Transverse colon (tissue), 4 donors: ENCODE measurements at regions not wholly inside any gene's neighbourhood (a gene's known extent, or its start where the extent isn't known, plus 50 kb on each side); places are given as distances from the start of the nearest gene placed in this dataset.

Experiments used
- DNase-seq: peaks from one replicate; pipeline ENCODE4 v3.0.0-alpha.2; 2019
- H3K27ac ChIP-seq, 4 donors: fragments of 200-600 bp; sonication (generic); 2 replicates each; pipeline ENCODE4 v1.5.1; 2016 to 2018; ENCODE audit warnings: inconsistent platforms in 4 of 4
- H3K27me3 ChIP-seq: fragments of 200-600 bp; sonication (generic); 2 replicates; pipeline ENCODE4 v1.5.1; 2017; ENCODE audit warnings: inconsistent platforms
- H3K36me3 ChIP-seq, 4 donors: fragments of 200-600 bp; sonication (generic); 2 replicates each; pipeline ENCODE4 v1.5.1; 2017 to 2019; ENCODE audit warnings: inconsistent platforms in 4 of 4
- H3K4me1 ChIP-seq, 4 donors: fragments of 200-600 bp; sonication (generic); 2 replicates each; pipeline ENCODE4 v1.5.1; 2017 to 2020; ENCODE audit warnings: inconsistent platforms in 4 of 4
- H3K4me3 ChIP-seq, 4 donors: fragments of 200-600 bp; sonication (generic); 1 replicate in 1 of 4; 2 replicates in 3 of 4; pipeline versions ENCODE4 v1.5.1 to v1.6.1; 2017 to 2019; ENCODE audit warnings: inconsistent platforms in 4 of 4
- H3K9me3 ChIP-seq, 2 donors: fragments of 200-600 bp; sonication (generic); 2 replicates each; pipeline ENCODE4 v1.5.1; 2017 to 2019; ENCODE audit warnings: inconsistent platforms in 2 of 2
- CTCF ChIP-seq, 5 experiments: fragments of 200-600 bp in 3 of 5; fragments of 450-650 bp in 2 of 5; sonication (generic) in 3 of 5; IDR thresholded peaks; 1 replicate in 2 of 5; 2 replicates in 3 of 5; pipeline ENCODE4 v1.5.1; 2016 to 2017; ENCODE audit warnings: antibody characterized with exemption in 5 of 5, inconsistent platforms in 3 of 5, mild to moderate bottlenecking in 2 of 5, moderate library complexity in 1 of 5
- EP300 ChIP-seq: sonication (generic); formaldehyde crosslinking; IDR thresholded peaks from one replicate; pipeline ENCODE4 v1.6.1; 2017; ENCODE audit warnings: antibody characterized with exemption, low read depth
- POLR2A ChIP-seq: fragments of 450-650 bp; IDR thresholded peaks from one replicate; pipeline ENCODE4 v1.6.1; 2016; ENCODE audit warnings: antibody characterized with exemption, mild to moderate bottlenecking, moderate library complexity
- POLR2AphosphoS5 ChIP-seq, 3 donors: sonication (generic); formaldehyde crosslinking; IDR thresholded peaks; one replicate each; pipeline ENCODE4 v1.6.1; 2016; ENCODE audit warnings: antibody characterized with exemption in 3 of 3
- WGBS, 2 donors: methylation state at CpG; one replicate each; pipeline ENCODE4 v1.1.5; 2018; ENCODE audit warnings: low coverage in 1 of 2; 5-methylcytosine and 5-hydroxymethylcytosine counted together
- in situ Hi-C, 4 donors: fragments of 200-750 bp; cut with MboI; loops; one replicate each; pipeline versions ENCODE4 v1.15.0 to v1.15.1; 2017; ENCODE audit warnings: low sequenced_read_pairs in 3 of 4, low pct_ligation_motif_present in 1 of 4, low pct_unique_long_range_greater_than_20kb in 1 of 4
- intact Hi-C: fragments of 100-400 bp; cut with DNase I; formaldehyde crosslinking; loops from one replicate; pipeline ENCODE4 v1.15.1; 2023; ENCODE audit warnings: low total_unique reads

GRCh38 chr22:48659404-48659996, 1168.2 kb downstream of the BRD1 start:
- intact Hi-C loops (no loop called here), in situ Hi-C loops (no loop called here)
- H3K27me3 ChIP-seq = no peaks in the 10 kb centered on the region
- no peaks in the 10 kb centered on the region for H3K4me1 ChIP-seq
- H3K4me3 ChIP-seq = no peak overlapping the region
- H3K9me3 ChIP-seq = no peaks in the 10 kb centered on the region
- no peaks in the 10 kb centered on the region for H3K36me3 ChIP-seq
- whole genome bisulfite sequencing, 2 donors = 72% methylated on average over 8 of the region's 8 CpGs; no CpG with 5 or more reads in 1 of the 2 donors
- no peak overlapping the region for H3K27ac ChIP-seq
- no peak for DNase-seq
- TF ChIP-seq EP300 (no peak), POLR2A (no peak), POLR2AphosphoS5 (IDR thresholded peaks at IDR 0.05) (no peak), CTCF (IDR thresholded peaks at IDR 0.05) (no peak)

- 92% methylated on average over 18 of the region's 18 CpGs; no CpG with 5 or more reads in 1 of the 2 donors for WGBS, 2 donors
- no peak overlapping the region for H3K27ac ChIP-seq
- H3K4me3 ChIP-seq = no peak overlapping the region
- no peaks in the 10 kb centered on the region for H3K4me1 ChIP-seq
- intact Hi-C loops = no loop called here
- TF ChIP-seq POLR2A = no peak
- no peak for TF ChIP-seq CTCF (IDR thresholded peaks at IDR 0.05)
- H3K27me3 ChIP-seq = no peaks in the 10 kb centered on the region
- no peaks in the 10 kb centered on the region for H3K36me3 ChIP-seq
- no peaks in the 10 kb centered on the region for H3K9me3 ChIP-seq
- in situ Hi-C loops = no loop called here
- DNase-seq = no peak
Observed at GRCh38 chr22:48658871-48659270, 1168.8 kb downstream of the BRD1 start.

GRCh38 chr22:48658246-48658645, 1169.4 kb downstream of the BRD1 start:
- H3K27ac ChIP-seq = no peak overlapping the region
- no peaks in the 10 kb centered on the region for H3K9me3 ChIP-seq
- H3K4me3 ChIP-seq = no peak overlapping the region
- no peak for DNase-seq
- H3K36me3 ChIP-seq = no peaks in the 10 kb centered on the region
- intact Hi-C loops = no loop called here
- TF ChIP-seq POLR2A = no peak
- no peak for TF ChIP-seq CTCF (IDR thresholded peaks at IDR 0.05)
- TF ChIP-seq POLR2AphosphoS5 (IDR thresholded peaks at IDR 0.05) = no peak
- no peak for TF ChIP-seq EP300
- in situ Hi-C loops = no loop called here
- no peaks in the 10 kb centered on the region for H3K4me1 ChIP-seq
- 95% methylated on average over 12 of the region's 15 CpGs; no CpG with 5 or more reads in 1 of the 2 donors for WGBS, 2 donors
- no peaks in the 10 kb centered on the region for H3K27me3 ChIP-seq

- H3K4me1 ChIP-seq = no peaks in the 10 kb centered on the region
- no peak overlapping the region for H3K4me3 ChIP-seq
- H3K27ac ChIP-seq = no peak overlapping the region
- no peak for TF ChIP-seq POLR2A
- TF ChIP-seq POLR2AphosphoS5 (IDR thresholded peaks at IDR 0.05) = no peak
- TF ChIP-seq EP300 = no peak
- TF ChIP-seq CTCF (IDR thresholded peaks at IDR 0.05) = no peak
- intact Hi-C loops (no loop called here), in situ Hi-C loops (no loop called here)
- WGBS, 2 donors = 79% methylated on average over 9 of the region's 9 CpGs; no CpG with 5 or more reads in 1 of the 2 donors
- no peaks in the 10 kb centered on the region for H3K27me3 ChIP-seq
- H3K36me3 ChIP-seq = no peaks in the 10 kb centered on the region
- H3K9me3 ChIP-seq = no peaks in the 10 kb centered on the region
- DNase-seq = no peak
Observed at GRCh38 chr22:48654492-48654891, 1173.2 kb downstream of the BRD1 start.
